ENCODE measurements at regions not wholly inside any gene's neighbourhood (a gene's known extent, or its start where the extent isn't known, plus 50 kb on each side); places are given as distances from the start of the nearest gene placed in this dataset.

- Histone ChIP-seq H3K27me3 (no peaks in the 10 kb centered on the region), H3K4me1 (no peaks in the 10 kb centered on the region), H3K36me3 (no peaks in the 10 kb centered on the region), H3K4me3 (no peak overlapping the region), H3K9me3 (peaks cover 0 to 15% of the 10 kb centered on the region in 2 donors), H3K27ac (no peak overlapping the region)
- no peak for DNase-seq (ENCODE audit: low spot score)
- TF ChIP-seq CTCF (IDR thresholded peaks at IDR 0.05): no peak
These were observed 308.3 kb upstream of the SPRY2 start for GRCh38 chr13:80649274-80649673.

- TF ChIP-seq CTCF (IDR thresholded peaks at IDR 0.05): no peak
- no peaks in the 10 kb centered on the region for H3K27me3 ChIP-seq
- H3K36me3 ChIP-seq: no peaks in the 10 kb centered on the region
- H3K4me1 ChIP-seq: no peaks in the 10 kb centered on the region
- no peak overlapping the region for H3K4me3 ChIP-seq
- DNase-seq (ENCODE audit: low spot score): no peak
- no peaks in the 10 kb centered on the region for H3K9me3 ChIP-seq
- H3K27ac ChIP-seq: no peak overlapping the region
These were observed 301.7 kb upstream of the SPRY2 start for GRCh38 chr13:80642641-80643040.

- Histone ChIP-seq H3K27ac (no peak overlapping the region), H3K27me3 (no peaks in the 10 kb centered on the region), H3K4me3 (no peak overlapping the region), H3K9me3 (no peaks in the 10 kb centered on the region), H3K4me1 (peaks cover 0 to 13% of the 10 kb centered on the region in 2 donors), H3K36me3 (no peaks in the 10 kb centered on the region)
- DNase-seq (ENCODE audit: low spot score): no peak
- no peak for TF ChIP-seq CTCF (IDR thresholded peaks at IDR 0.05)
These were observed 292.3 kb upstream of the SPRY2 start for GRCh38 chr13:80633251-80633650.

GRCh38 chr13:80630685-80631121 is 289.8 kb upstream of the SPRY2 start:
- no peak for TF ChIP-seq CTCF (IDR thresholded peaks at IDR 0.05)
- DNase-seq (ENCODE audit: low spot score): no peak
- H3K36me3 ChIP-seq: no peaks in the 10 kb centered on the region
- H3K27me3 ChIP-seq: no peaks in the 10 kb centered on the region
- peak overlapping the region; percentile 33 to 70 for H3K27ac ChIP-seq
- H3K4me1 ChIP-seq: peaks cover 0 to 13% of the 10 kb centered on the region in 2 donors
- no peaks in the 10 kb centered on the region for H3K9me3 ChIP-seq
- no peak overlapping the region for H3K4me3 ChIP-seq

GRCh38 chr13:80618781-80619180 is 277.9 kb upstream of the SPRY2 start:
- H3K9me3 ChIP-seq: peaks cover 0 to 1% of the 10 kb centered on the region in 2 donors
- H3K36me3 ChIP-seq: no peaks in the 10 kb centered on the region
- no peak for TF ChIP-seq CTCF (IDR thresholded peaks at IDR 0.05)
- DNase-seq (ENCODE audit: low spot score): no peak
- no peaks in the 10 kb centered on the region for H3K4me1 ChIP-seq
- no peak overlapping the region for H3K27ac ChIP-seq
- no peaks in the 10 kb centered on the region for H3K27me3 ChIP-seq
- no peak overlapping the region for H3K4me3 ChIP-seq

- no peak for TF ChIP-seq CTCF (IDR thresholded peaks at IDR 0.05)
- no peaks in the 10 kb centered on the region for H3K36me3 ChIP-seq
- H3K4me1 ChIP-seq: no peaks in the 10 kb centered on the region
- H3K9me3 ChIP-seq: no peaks in the 10 kb centered on the region
- no peak for DNase-seq (ENCODE audit: low spot score)
- no peaks in the 10 kb centered on the region for H3K27me3 ChIP-seq
- H3K27ac ChIP-seq: no peak overlapping the region
- no peak overlapping the region for H3K4me3 ChIP-seq
These were observed 271.9 kb upstream of the SPRY2 start for GRCh38 chr13:80612804-80613203.
